Epidermal melanocyte (primary cell): ENCODE measurements at regions not wholly inside any gene's neighbourhood (a gene's known extent, or its start where the extent isn't known, plus 50 kb on each side); places are given as distances from the start of the nearest gene placed in this dataset.

Experiments used
- DNase-seq: peaks from one replicate; pipeline ENCODE4 v3.0.0; 2011; ENCODE audit warnings: low spot score; ENCODE audit not compliant: insufficient read length

- DNase-seq: no peak
These were observed 732.3 kb downstream of the FGF9 start for GRCh38 chr13:22403144-22403543.

- DNase-seq: no peak
These were observed 735.0 kb downstream of the FGF9 start for GRCh38 chr13:22405891-22406290.

- DNase-seq: no peak
These were observed 741.6 kb downstream of the FGF9 start for GRCh38 chr13:22412452-22412851.

GRCh38 chr13:22422023-22422422, 751.1 kb downstream of the FGF9 start:
- DNase-seq: no peak

GRCh38 chr13:22422712-22423111, 751.8 kb downstream of the FGF9 start:
- no peak for DNase-seq

- DNase-seq: no peak
These were observed 752.4 kb downstream of the FGF9 start for GRCh38 chr13:22423261-22423660.

- DNase-seq: no peak
These were observed 754.2 kb downstream of the FGF9 start for GRCh38 chr13:22425087-22425486.

GRCh38 chr13:22427066-22427465, 753.7 kb upstream of the SGCG start:
- DNase-seq: no peak

GRCh38 chr13:22427783-22428182, 753.0 kb upstream of the SGCG start:
- DNase-seq: no peak

GRCh38 chr13:22428188-22428828, 752.5 kb upstream of the SGCG start:
- no peak for DNase-seq

- DNase-seq: no peak
These were observed 748.1 kb upstream of the SGCG start for GRCh38 chr13:22432690-22433089.

GRCh38 chr13:22447132-22447886, 733.5 kb upstream of the SGCG start:
- DNase-seq: no peak

- DNase-seq: no peak
These were observed 731.5 kb upstream of the SGCG start for GRCh38 chr13:22449251-22449650.

GRCh38 chr13:22451327-22451741, 729.4 kb upstream of the SGCG start:
- no peak for DNase-seq

- no peak for DNase-seq
These were observed 726.2 kb upstream of the SGCG start for GRCh38 chr13:22454586-22454985.

- no peak for DNase-seq
These were observed 725.7 kb upstream of the SGCG start for GRCh38 chr13:22455036-22455435.

GRCh38 chr13:22461854-22462490, 718.8 kb upstream of the SGCG start:
- no peak for DNase-seq

GRCh38 chr13:22463089-22463488, 717.7 kb upstream of the SGCG start:
- no peak for DNase-seq

- no peak for DNase-seq
These were observed 712.7 kb upstream of the SGCG start for GRCh38 chr13:22468045-22468444.

GRCh38 chr13:22468824-22469223, 712.0 kb upstream of the SGCG start:
- DNase-seq: no peak

GRCh38 chr13:22469452-22469851, 711.3 kb upstream of the SGCG start:
- no peak for DNase-seq

- no peak for DNase-seq
These were observed 710.7 kb upstream of the SGCG start for GRCh38 chr13:22470075-22470474.
